ENCODE measurements at regions not wholly inside any gene's neighbourhood (a gene's known extent, or its start where the extent isn't known, plus 50 kb on each side); places are given as distances from the start of the nearest gene placed in this dataset.

DNA sequence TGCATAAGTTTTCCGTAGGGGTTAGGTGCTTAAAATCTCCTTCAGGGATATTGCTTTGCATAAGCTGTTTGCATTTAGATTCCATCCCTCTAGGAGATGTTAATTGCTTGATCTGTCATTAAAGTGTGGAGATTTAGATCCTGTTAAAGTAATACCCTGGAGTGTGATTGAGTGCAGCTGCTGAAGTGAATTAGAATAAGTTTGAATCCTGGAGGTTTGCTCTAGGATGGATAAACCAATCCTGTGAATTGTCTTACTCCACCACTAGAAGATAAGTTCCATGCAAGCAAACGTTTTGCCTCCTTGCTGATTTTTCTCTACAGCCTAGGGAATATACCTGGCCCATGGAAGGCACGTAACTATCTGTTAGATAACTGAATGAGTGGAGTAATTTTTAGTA, 1487.2 kb upstream of the PRR20A start:
- TF ChIP-seq, protein P1, sequence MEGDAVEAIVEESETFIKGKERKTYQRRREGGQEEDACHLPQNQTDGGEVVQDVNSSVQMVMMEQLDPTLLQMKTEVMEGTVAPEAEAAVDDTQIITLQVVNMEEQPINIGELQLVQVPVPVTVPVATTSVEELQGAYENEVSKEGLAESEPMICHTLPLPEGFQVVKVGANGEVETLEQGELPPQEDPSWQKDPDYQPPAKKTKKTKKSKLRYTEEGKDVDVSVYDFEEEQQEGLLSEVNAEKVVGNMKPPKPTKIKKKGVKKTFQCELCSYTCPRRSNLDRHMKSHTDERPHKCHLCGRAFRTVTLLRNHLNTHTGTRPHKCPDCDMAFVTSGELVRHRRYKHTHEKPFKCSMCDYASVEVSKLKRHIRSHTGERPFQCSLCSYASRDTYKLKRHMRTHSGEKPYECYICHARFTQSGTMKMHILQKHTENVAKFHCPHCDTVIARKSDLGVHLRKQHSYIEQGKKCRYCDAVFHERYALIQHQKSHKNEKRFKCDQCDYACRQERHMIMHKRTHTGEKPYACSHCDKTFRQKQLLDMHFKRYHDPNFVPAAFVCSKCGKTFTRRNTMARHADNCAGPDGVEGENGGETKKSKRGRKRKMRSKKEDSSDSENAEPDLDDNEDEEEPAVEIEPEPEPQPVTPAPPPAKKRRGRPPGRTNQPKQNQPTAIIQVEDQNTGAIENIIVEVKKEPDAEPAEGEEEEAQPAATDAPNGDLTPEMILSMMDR (IDR thresholded peaks at IDR 0.05): no peak
- no peak for TF ChIP-seq POLR2AphosphoS5 (IDR thresholded peaks at IDR 0.05)
- TF ChIP-seq POLR2A (IDR thresholded peaks at IDR 0.05): no peak
- TF ChIP-seq EP300 (IDR thresholded peaks at IDR 0.05): no peak

Measured in stomach (tissue), 4 donors.